HEK293 (cell line): ENCODE measurements at regions not wholly inside any gene's neighbourhood (a gene's known extent, or its start where the extent isn't known, plus 50 kb on each side); places are given as distances from the start of the nearest gene placed in this dataset.

Experiments
- PRDM1 ChIP-seq: fragments of 450-650 bp; formaldehyde crosslinking; IDR thresholded peaks from 2 replicates; pipeline ENCODE4; 2016; ENCODE audit warnings: missing biosample characterization, missing genetic modification characterization
- ZNF133 ChIP-seq: fragments of 450-650 bp; formaldehyde crosslinking; IDR thresholded peaks from 2 replicates; pipeline ENCODE4 v1.5.1; 2016; ENCODE audit warnings: missing biosample characterization, missing genetic modification characterization
- ZNF138 ChIP-seq: fragments of 450-650 bp; formaldehyde crosslinking; IDR thresholded peaks from 2 replicates; pipeline ENCODE4 v1.5.1; 2016; ENCODE audit warnings: missing biosample characterization, missing genetic modification characterization, borderline replicate concordance
- ZNF350 ChIP-seq: fragments of 450-650 bp; formaldehyde crosslinking; IDR thresholded peaks from 2 replicates; pipeline ENCODE4 v1.5.0; 2017; ENCODE audit warnings: missing biosample characterization, mild to moderate bottlenecking, missing genetic modification characterization
- ZNF677 ChIP-seq: fragments of 450-650 bp; IDR thresholded peaks from 2 replicates; pipeline ENCODE4 v1.5.0; 2018; ENCODE audit warnings: missing biosample characterization, mild to moderate bottlenecking, missing genetic modification characterization, moderate library complexity
- TF ChIP-seq, protein P1 (sequence below): fragments of 450-650 bp; formaldehyde crosslinking; IDR thresholded peaks from 2 replicates; pipeline ENCODE4 v1.5.1; 2016; ENCODE audit warnings: missing biosample characterization, missing genetic modification characterization
- TF ChIP-seq, protein P2 (sequence below): fragments of 450-650 bp; IDR thresholded peaks from 2 replicates; pipeline ENCODE4 v1.5.1; 2018; ENCODE audit warnings: missing biosample characterization, mild to moderate bottlenecking, missing genetic modification characterization

DNA sequence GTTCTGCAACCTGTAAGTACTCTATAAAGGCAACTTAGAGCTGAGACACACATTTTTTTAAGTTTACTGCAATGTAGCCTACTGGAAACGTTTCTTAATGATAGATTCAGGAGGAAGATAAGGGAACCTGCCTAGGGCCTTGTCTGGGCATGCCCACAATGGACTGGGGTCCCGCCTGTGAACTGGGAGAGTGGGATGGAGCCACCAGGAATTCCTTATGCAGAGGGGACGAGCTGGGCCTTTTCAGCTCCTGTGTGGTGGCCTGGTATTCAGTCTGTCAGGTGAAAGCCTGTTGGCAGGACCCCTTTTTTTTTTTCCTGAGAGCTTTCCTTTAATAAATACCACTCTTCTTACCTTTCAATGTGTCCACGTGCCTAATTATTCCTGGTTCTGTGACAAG lies 384.4 kb upstream of the ZWINT start:
- TF ChIP-seq, protein P1, sequence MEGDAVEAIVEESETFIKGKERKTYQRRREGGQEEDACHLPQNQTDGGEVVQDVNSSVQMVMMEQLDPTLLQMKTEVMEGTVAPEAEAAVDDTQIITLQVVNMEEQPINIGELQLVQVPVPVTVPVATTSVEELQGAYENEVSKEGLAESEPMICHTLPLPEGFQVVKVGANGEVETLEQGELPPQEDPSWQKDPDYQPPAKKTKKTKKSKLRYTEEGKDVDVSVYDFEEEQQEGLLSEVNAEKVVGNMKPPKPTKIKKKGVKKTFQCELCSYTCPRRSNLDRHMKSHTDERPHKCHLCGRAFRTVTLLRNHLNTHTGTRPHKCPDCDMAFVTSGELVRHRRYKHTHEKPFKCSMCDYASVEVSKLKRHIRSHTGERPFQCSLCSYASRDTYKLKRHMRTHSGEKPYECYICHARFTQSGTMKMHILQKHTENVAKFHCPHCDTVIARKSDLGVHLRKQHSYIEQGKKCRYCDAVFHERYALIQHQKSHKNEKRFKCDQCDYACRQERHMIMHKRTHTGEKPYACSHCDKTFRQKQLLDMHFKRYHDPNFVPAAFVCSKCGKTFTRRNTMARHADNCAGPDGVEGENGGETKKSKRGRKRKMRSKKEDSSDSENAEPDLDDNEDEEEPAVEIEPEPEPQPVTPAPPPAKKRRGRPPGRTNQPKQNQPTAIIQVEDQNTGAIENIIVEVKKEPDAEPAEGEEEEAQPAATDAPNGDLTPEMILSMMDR = no peak
- TF ChIP-seq ZNF677 (tag by site-specific recombination) = no peak
- TF ChIP-seq, protein P2, sequence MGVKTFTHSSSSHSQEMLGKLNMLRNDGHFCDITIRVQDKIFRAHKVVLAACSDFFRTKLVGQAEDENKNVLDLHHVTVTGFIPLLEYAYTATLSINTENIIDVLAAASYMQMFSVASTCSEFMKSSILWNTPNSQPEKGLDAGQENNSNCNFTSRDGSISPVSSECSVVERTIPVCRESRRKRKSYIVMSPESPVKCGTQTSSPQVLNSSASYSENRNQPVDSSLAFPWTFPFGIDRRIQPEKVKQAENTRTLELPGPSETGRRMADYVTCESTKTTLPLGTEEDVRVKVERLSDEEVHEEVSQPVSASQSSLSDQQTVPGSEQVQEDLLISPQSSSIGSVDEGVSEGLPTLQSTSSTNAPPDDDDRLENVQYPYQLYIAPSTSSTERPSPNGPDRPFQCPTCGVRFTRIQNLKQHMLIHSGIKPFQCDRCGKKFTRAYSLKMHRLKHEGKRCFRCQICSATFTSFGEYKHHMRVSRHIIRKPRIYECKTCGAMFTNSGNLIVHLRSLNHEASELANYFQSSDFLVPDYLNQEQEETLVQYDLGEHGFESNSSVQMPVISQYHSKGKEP (tag by site-specific recombination) = no peak
- no peak for TF ChIP-seq ZNF138 (tag by site-specific recombination)
- TF ChIP-seq PRDM1 = no peak
- no peak for TF ChIP-seq ZNF133
- no peak for TF ChIP-seq ZNF350
